Spleen (tissue), 11 donors: ENCODE measurements at regions not wholly inside any gene's neighbourhood (a gene's known extent, or its start where the extent isn't known, plus 50 kb on each side); places are given as distances from the start of the nearest gene placed in this dataset.

Source experiments
- DNase-seq: peaks from one replicate; pipeline ENCODE4 v3.0.0-alpha.2; 2020
- H3K27ac ChIP-seq, 8 donors: fragments of 200-600 bp; sonication (generic) in 7 of 8; 1 replicate in 4 of 8; 2 replicates in 4 of 8; pipeline versions ENCODE4 v1.5.0 to v1.8.0; 2016 to 2021; ENCODE audit warnings: inconsistent platforms in 4 of 8, mild to moderate bottlenecking in 4 of 8, moderate library complexity in 1 of 8
- H3K27me3 ChIP-seq, 7 donors: fragments of 200-600 bp; sonication (generic) in 6 of 7; replicated peaks in 1 of 7; 1 replicate in 4 of 7; 2 replicates in 3 of 7; pipeline versions ENCODE4 v1.5.0 to v1.8.0; 2016 to 2021; ENCODE audit warnings: inconsistent platforms in 3 of 7, mild to moderate bottlenecking in 1 of 7
- H3K36me3 ChIP-seq, 6 donors: fragments of 200-600 bp; sonication (generic) in 5 of 6; 1 replicate in 4 of 6; 2 replicates in 2 of 6; pipeline versions ENCODE4 v1.5.0 to v1.8.0; 2016 to 2021; ENCODE audit warnings: inconsistent platforms in 2 of 6
- H3K4me1 ChIP-seq, 6 donors: fragments of 200-600 bp; sonication (generic) in 5 of 6; 1 replicate in 3 of 6; 2 replicates in 3 of 6; pipeline versions ENCODE4 v1.5.0 to v1.8.0; 2016 to 2021; ENCODE audit warnings: inconsistent platforms in 3 of 6
- H3K4me3 ChIP-seq, 8 donors: fragments of 200-600 bp; sonication (generic) in 7 of 8; 1 replicate in 4 of 8; 2 replicates in 4 of 8; pipeline versions ENCODE4 v1.5.0 to v1.8.0; 2016 to 2021; ENCODE audit warnings: inconsistent platforms in 4 of 8, mild to moderate bottlenecking in 4 of 8, moderate library complexity in 2 of 8
- H3K9me3 ChIP-seq, 8 donors: fragments of 200-600 bp; sonication (generic) in 7 of 8; 1 replicate in 4 of 8; 2 replicates in 4 of 8; pipeline versions ENCODE4 v1.5.0 to v1.8.0; 2016 to 2021; ENCODE audit warnings: inconsistent platforms in 4 of 8
- POLR2A ChIP-seq, 3 donors: fragments of 450-650 bp; IDR thresholded peaks; one replicate each; pipeline ENCODE4 v1.5.1; 2017; ENCODE audit warnings: antibody characterized with exemption in 3 of 3, mild to moderate bottlenecking in 1 of 3
- POLR2AphosphoS5 ChIP-seq, 3 donors: sonication (generic); formaldehyde crosslinking; IDR thresholded peaks; one replicate each; pipeline ENCODE4 v1.5.1; 2017; ENCODE audit warnings: antibody characterized with exemption in 3 of 3
- WGBS, 5 donors: extraction: QIAGEN DNeasy Blood & Tissue Kit in 3 of 5; methylation state at CpG; one replicate each; pipeline versions ENCODE4 v1.1.5 to v1.1.7; 2013 to 2018; 5-methylcytosine and 5-hydroxymethylcytosine counted together
- intact Hi-C: fragments of 100-400 bp; cut with DNase I; formaldehyde crosslinking; loops from one replicate; pipeline ENCODE4 v1.15.0; 2023; ENCODE audit warnings: low total_unique reads
- TF ChIP-seq, protein P1 (sequence below), 11 experiments: fragments of 200-600 bp in 7 of 11; fragments of 450-650 bp in 4 of 11; sonication (generic) in 4 of 11; IDR thresholded peaks in 8 of 11; conservative IDR thresholded peaks in 3 of 11; 1 replicate in 7 of 11; 2 replicates in 4 of 11; pipeline versions ENCODE4 v1.4.0 to v1.8.0; 2016 to 2021; ENCODE audit warnings: antibody characterized with exemption in 11 of 11, inconsistent platforms in 4 of 11, mild to moderate bottlenecking in 1 of 11
- donor health status: healthy with polysubstance abuse.
- donor health status: DM: no; HTN: no; CAD: no; lungs with moderate emphysema.
- donor health status: DM: no; HTN: no; CAD: no.
- donor health status: Bipolar disorder and iron deficiency.
- donor health status: healthy.
- donor health status: DM: no; HTN: no; CAD: no.
- donor health status: DM: yes; HTN: yes; CAD: no.

- Histone ChIP-seq H3K27ac (no peak overlapping the region), H3K4me1 (no peaks in the 10 kb centered on the region), H3K9me3 (no peaks in the 10 kb centered on the region), H3K27me3 (no peaks in the 10 kb centered on the region), H3K36me3 (no peaks in the 10 kb centered on the region), H3K4me3 (no peak overlapping the region)
- 93 to 97% (median 95%) methylated on average over 11 of the region's 11 CpGs for WGBS, 5 donors
- intact Hi-C loops: no loop called here
- TF ChIP-seq POLR2A (IDR thresholded peaks at IDR 0.05) (no peak), POLR2AphosphoS5 (IDR thresholded peaks at IDR 0.05) (no peak)
- TF ChIP-seq, protein P1, sequence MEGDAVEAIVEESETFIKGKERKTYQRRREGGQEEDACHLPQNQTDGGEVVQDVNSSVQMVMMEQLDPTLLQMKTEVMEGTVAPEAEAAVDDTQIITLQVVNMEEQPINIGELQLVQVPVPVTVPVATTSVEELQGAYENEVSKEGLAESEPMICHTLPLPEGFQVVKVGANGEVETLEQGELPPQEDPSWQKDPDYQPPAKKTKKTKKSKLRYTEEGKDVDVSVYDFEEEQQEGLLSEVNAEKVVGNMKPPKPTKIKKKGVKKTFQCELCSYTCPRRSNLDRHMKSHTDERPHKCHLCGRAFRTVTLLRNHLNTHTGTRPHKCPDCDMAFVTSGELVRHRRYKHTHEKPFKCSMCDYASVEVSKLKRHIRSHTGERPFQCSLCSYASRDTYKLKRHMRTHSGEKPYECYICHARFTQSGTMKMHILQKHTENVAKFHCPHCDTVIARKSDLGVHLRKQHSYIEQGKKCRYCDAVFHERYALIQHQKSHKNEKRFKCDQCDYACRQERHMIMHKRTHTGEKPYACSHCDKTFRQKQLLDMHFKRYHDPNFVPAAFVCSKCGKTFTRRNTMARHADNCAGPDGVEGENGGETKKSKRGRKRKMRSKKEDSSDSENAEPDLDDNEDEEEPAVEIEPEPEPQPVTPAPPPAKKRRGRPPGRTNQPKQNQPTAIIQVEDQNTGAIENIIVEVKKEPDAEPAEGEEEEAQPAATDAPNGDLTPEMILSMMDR (IDR thresholded peaks at IDR 0.05 in 8 of 11, conservative IDR thresholded peaks at IDR 0.05 in 3 of 11): no peak
- no peak for DNase-seq
Measured at GRCh38 chr12:114759635-114760034, 75.7 kb upstream of the TBX3 start.

GRCh38 chr12:114757684-114758325 is 73.8 kb upstream of the TBX3 start:
- 80 to 93% (median 84%) methylated on average over 4 of the region's 4 CpGs for WGBS, 5 donors
- no peak for DNase-seq

GRCh38 chr12:114752217-114752616 is 68.2 kb upstream of the TBX3 start:
- WGBS, 5 donors: 81 to 87% (median 85%) methylated on average over 8 of the region's 8 CpGs
- no peak overlapping the region for H3K27ac ChIP-seq

More at GRCh38 chr12:114757684-114758325, 73.8 kb upstream of the TBX3 start:
- TF ChIP-seq, protein P1 (IDR thresholded peaks at IDR 0.05 in 8 of 11, conservative IDR thresholded peaks at IDR 0.05 in 3 of 11): no peak
- TF ChIP-seq POLR2AphosphoS5 (IDR thresholded peaks at IDR 0.05): no peak
- no peak for TF ChIP-seq POLR2A (IDR thresholded peaks at IDR 0.05)
- no peaks in the 10 kb centered on the region for H3K27me3 ChIP-seq
- H3K4me3 ChIP-seq: no peak overlapping the region
- H3K4me1 ChIP-seq: no peaks in the 10 kb centered on the region
- H3K36me3 ChIP-seq: no peaks in the 10 kb centered on the region
- intact Hi-C loops: no loop called here
- H3K9me3 ChIP-seq: no peaks in the 10 kb centered on the region
- H3K27ac ChIP-seq: no peak overlapping the region

GRCh38 chr12:114751712-114752111 is 67.7 kb upstream of the TBX3 start:
- WGBS, 5 donors: 78 to 88% (median 84%) methylated on average over 2 of the region's 2 CpGs

More at GRCh38 chr12:114752217-114752616, 68.2 kb upstream of the TBX3 start:
- no peaks in the 10 kb centered on the region for H3K4me1 ChIP-seq
- H3K9me3 ChIP-seq: no peaks in the 10 kb centered on the region
- no peaks in the 10 kb centered on the region for H3K36me3 ChIP-seq
- DNase-seq: no peak
- intact Hi-C loops: no loop called here
- TF ChIP-seq POLR2AphosphoS5 (IDR thresholded peaks at IDR 0.05) (no peak), POLR2A (IDR thresholded peaks at IDR 0.05) (no peak)
- TF ChIP-seq, protein P1 (IDR thresholded peaks at IDR 0.05 in 8 of 11, conservative IDR thresholded peaks at IDR 0.05 in 3 of 11): no peak
- H3K27me3 ChIP-seq: no peaks in the 10 kb centered on the region
- no peak overlapping the region for H3K4me3 ChIP-seq

More at GRCh38 chr12:114751712-114752111, 67.7 kb upstream of the TBX3 start:
- Histone ChIP-seq H3K36me3 (no peaks in the 10 kb centered on the region), H3K27me3 (no peaks in the 10 kb centered on the region), H3K27ac (no peak overlapping the region), H3K4me3 (no peak overlapping the region), H3K4me1 (no peaks in the 10 kb centered on the region), H3K9me3 (no peaks in the 10 kb centered on the region)
- TF ChIP-seq POLR2A (IDR thresholded peaks at IDR 0.05) (no peak), POLR2AphosphoS5 (IDR thresholded peaks at IDR 0.05) (no peak)
- TF ChIP-seq, protein P1 (IDR thresholded peaks at IDR 0.05 in 8 of 11, conservative IDR thresholded peaks at IDR 0.05 in 3 of 11): no peak
- DNase-seq: no peak
- intact Hi-C loops: no loop called here
